Ishikawa (cell line): ENCODE measurements at regions not wholly inside any gene's neighbourhood (a gene's known extent, or its start where the extent isn't known, plus 50 kb on each side); places are given as distances from the start of the nearest gene placed in this dataset.

Experiments used
- CEBPB ChIP-seq: IDR thresholded peaks from 2 replicates; pipeline ENCODE4 v1.6.1; 2012
- CREB1 ChIP-seq: IDR thresholded peaks from 2 replicates; pipeline ENCODE4 v1.6.1; 2012; ENCODE audit warnings: low read depth
- EGR1 ChIP-seq: IDR thresholded peaks from 2 replicates; pipeline ENCODE4 v1.6.1; 2012
- EP300 ChIP-seq: IDR thresholded peaks from 2 replicates; pipeline ENCODE4 v1.6.1; 2012; ENCODE audit warnings: borderline replicate concordance
- FOXM1 ChIP-seq: IDR thresholded peaks from 2 replicates; pipeline ENCODE4 v1.6.1; 2012; ENCODE audit warnings: low read depth, borderline replicate concordance
- NFIC ChIP-seq: IDR thresholded peaks from 2 replicates; pipeline ENCODE4 v1.6.1; 2012
- RAD21 ChIP-seq: IDR thresholded peaks from 2 replicates; pipeline ENCODE4 v1.6.1; 2012; ENCODE audit warnings: low read depth
- TAF1 ChIP-seq: IDR thresholded peaks from 2 replicates; pipeline ENCODE4 v1.6.1; 2012; ENCODE audit warnings: low read depth, mild to moderate bottlenecking
- TEAD4 ChIP-seq: IDR thresholded peaks from 2 replicates; pipeline ENCODE4 v1.6.1; 2012
- YY1 ChIP-seq: IDR thresholded peaks from 2 replicates; pipeline ENCODE4 v1.6.1; 2012; ENCODE audit warnings: low read depth
- ZBTB7A ChIP-seq: IDR thresholded peaks from 2 replicates; pipeline ENCODE4 v1.6.1; 2012; ENCODE audit warnings: low read depth
- TF ChIP-seq, protein P1 (sequence below): IDR thresholded peaks from 2 replicates; pipeline ENCODE4 v1.6.1; 2012
- TF ChIP-seq, protein P2 (sequence below): IDR thresholded peaks from 2 replicates; pipeline ENCODE4 v1.6.1; 2012; ENCODE audit warnings: low read depth, mild to moderate bottlenecking
- TF ChIP-seq, protein P3 (sequence below): IDR thresholded peaks from 2 replicates; pipeline ENCODE4 v1.6.1; 2012

GRCh38 chrX:42869011-42869410 lies 91.0 kb upstream of the PPP1R2C start:
- TF ChIP-seq, protein P1, sequence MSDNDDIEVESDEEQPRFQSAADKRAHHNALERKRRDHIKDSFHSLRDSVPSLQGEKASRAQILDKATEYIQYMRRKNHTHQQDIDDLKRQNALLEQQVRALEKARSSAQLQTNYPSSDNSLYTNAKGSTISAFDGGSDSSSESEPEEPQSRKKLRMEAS, result no peak
- TF ChIP-seq CEBPB, result no peak
- no peak for TF ChIP-seq TAF1
- TF ChIP-seq NFIC, result no peak
- TF ChIP-seq YY1, result no peak
- no peak for TF ChIP-seq RAD21
- no peak for TF ChIP-seq FOXM1
- TF ChIP-seq EGR1, result no peak
- TF ChIP-seq, protein P2, sequence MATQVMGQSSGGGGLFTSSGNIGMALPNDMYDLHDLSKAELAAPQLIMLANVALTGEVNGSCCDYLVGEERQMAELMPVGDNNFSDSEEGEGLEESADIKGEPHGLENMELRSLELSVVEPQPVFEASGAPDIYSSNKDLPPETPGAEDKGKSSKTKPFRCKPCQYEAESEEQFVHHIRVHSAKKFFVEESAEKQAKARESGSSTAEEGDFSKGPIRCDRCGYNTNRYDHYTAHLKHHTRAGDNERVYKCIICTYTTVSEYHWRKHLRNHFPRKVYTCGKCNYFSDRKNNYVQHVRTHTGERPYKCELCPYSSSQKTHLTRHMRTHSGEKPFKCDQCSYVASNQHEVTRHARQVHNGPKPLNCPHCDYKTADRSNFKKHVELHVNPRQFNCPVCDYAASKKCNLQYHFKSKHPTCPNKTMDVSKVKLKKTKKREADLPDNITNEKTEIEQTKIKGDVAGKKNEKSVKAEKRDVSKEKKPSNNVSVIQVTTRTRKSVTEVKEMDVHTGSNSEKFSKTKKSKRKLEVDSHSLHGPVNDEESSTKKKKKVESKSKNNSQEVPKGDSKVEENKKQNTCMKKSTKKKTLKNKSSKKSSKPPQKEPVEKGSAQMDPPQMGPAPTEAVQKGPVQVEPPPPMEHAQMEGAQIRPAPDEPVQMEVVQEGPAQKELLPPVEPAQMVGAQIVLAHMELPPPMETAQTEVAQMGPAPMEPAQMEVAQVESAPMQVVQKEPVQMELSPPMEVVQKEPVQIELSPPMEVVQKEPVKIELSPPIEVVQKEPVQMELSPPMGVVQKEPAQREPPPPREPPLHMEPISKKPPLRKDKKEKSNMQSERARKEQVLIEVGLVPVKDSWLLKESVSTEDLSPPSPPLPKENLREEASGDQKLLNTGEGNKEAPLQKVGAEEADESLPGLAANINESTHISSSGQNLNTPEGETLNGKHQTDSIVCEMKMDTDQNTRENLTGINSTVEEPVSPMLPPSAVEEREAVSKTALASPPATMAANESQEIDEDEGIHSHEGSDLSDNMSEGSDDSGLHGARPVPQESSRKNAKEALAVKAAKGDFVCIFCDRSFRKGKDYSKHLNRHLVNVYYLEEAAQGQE, result no peak
- no peak for TF ChIP-seq EP300
- TF ChIP-seq, protein P3, sequence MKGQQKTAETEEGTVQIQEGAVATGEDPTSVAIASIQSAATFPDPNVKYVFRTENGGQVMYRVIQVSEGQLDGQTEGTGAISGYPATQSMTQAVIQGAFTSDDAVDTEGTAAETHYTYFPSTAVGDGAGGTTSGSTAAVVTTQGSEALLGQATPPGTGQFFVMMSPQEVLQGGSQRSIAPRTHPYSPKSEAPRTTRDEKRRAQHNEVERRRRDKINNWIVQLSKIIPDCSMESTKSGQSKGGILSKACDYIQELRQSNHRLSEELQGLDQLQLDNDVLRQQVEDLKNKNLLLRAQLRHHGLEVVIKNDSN, result no peak
- TF ChIP-seq CREB1, result no peak
- no peak for TF ChIP-seq TEAD4
- TF ChIP-seq ZBTB7A, result no peak
